GM11168 (cell line): ENCODE measurements at regions not wholly inside any gene's neighbourhood (a gene's known extent, or its start where the extent isn't known, plus 50 kb on each side); places are given as distances from the start of the nearest gene placed in this dataset.

Experiments used
- in situ Hi-C: fragments of 300-500 bp; cut with MboI; formaldehyde crosslinking; loops from one replicate; pipeline ENCODE4 v1.12.0; 2022; ENCODE audit warnings: low sequenced_read_pairs; ENCODE audit not compliant: unreplicated experiment

DNA sequence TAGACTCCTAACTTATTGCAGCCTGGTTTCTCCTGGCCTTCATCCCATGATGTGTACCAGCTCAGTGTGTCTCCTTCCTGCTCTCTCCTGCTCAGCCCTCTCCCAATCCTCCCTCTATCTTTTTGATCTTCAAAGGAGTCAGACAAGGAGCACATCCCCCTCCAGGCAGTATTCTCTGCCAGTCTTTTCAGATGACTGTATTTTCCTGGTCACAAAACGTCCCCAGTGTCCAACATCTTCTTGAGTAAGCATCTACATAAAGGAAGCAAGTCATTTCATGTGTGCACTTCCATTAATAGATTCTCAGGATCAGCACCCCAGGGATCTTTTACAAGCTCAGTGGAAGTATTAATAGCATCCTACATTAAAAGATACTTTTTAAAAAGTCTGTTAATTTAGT lies 148.9 kb upstream of the THBS1 start:
- in situ Hi-C loops, result no loop called here

DNA sequence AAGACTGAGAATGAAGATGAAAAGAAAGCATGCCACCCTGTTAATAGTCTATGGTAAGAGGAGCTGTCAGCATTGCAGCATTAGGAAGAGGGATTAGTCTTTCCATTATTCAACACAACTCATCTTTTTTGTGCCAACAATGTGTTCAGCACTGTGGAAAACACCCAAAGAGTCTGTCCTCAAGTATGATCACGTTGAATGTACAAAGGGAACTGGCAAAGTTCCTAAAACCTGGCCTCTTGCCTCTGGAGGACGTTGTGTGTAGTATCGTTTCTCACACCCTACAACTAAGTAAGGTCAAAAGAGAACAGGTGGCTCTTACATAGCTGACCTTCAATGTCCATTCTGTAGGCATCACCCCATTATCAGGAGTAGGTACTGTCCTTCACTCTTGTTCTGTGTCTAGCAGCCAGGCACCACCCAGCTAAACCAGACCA lies 147.9 kb upstream of the THBS1 start:
- in situ Hi-C loops, result no loop called here

- in situ Hi-C loops, result no loop called here
Observed at GRCh38 chr15:39433376-39433775, 147.5 kb upstream of the THBS1 start.

DNA sequence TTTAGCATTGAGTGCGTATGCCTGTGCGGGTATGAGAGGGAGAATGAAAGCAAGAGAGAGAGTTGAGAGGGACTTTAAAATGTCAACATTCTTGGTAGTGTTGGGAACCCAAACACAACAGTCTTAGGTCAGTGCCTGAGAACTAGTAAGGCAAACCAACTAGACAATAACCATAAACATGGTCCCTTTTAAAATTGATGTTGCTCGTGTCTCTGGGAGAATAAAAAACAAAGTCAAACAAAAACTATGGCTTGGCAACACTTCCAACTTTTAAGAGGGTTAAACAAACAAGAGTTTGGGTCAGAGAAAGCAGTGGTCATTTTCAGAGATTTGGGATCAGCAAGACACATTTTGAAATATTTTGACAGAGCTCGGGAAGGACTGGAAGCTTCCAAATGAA lies 146.7 kb upstream of the THBS1 start:
- in situ Hi-C loops, result no loop called here

GRCh38 chr15:39434751-39435238 lies 146.1 kb upstream of the THBS1 start:
- in situ Hi-C loops, result no loop called here

DNA sequence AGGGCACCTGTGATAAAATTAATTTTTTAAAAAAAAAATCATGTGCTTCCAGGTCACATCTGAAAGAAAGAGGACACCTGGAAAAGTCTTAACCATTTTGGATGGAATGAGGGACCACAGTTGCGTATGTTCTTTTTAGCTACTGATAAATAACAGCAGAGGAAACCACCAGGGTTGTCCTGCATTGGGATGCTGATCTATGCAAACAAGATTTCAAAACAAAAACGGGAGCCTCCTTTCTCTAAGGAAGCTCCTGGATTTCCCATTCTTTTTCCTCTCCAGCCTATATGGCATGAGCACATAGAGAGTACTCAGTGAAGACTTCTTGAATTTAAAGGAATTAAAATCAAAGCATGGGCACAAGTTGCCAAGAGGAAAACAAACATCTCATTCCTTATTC lies 145.6 kb upstream of the THBS1 start:
- in situ Hi-C loops, result no loop called here

GRCh38 chr15:39438260-39438659 lies 142.6 kb upstream of the THBS1 start:
- in situ Hi-C loops, result no loop called here

DNA sequence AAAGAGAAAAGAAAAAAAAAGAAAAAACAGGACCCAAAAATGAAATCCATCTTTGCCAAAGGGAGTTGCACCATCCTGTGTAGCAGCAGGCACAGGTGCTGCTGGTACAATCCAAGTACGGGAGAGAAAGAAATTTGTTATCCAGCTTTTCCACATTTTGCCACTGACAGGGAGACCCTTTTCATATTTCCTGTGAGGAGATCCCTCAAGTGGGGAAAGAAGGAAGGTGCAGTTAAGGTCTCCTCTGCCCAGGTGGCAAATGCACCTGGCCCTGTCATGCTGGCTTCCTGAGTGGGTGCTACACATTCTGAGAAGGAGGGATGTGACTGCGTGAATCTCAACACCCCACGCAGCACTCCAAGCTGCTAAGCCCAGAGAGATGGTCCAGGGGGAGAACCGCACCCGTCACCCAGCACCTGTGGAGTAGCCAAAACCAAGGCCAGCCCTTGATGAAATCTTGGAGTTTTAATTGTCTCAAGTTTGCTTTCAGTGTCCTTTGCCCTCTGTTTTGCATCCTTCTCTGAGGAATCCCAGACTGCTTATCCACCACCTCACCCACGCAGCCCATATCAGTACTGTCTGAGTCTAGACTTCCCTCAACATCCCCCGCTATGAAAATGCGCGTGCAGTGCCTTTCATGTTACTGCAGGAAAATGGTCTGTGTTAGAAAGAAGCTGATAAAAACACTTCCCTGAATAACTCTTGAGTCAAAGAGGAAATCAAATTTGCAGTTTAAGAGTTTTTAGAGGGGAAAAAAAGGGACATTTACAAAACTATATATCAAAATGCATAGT lies 141.9 kb upstream of the THBS1 start:
- in situ Hi-C loops, result no loop called here

- in situ Hi-C loops, result no loop called here
Observed at GRCh38 chr15:39442898-39443297, 138.0 kb upstream of the THBS1 start.

DNA sequence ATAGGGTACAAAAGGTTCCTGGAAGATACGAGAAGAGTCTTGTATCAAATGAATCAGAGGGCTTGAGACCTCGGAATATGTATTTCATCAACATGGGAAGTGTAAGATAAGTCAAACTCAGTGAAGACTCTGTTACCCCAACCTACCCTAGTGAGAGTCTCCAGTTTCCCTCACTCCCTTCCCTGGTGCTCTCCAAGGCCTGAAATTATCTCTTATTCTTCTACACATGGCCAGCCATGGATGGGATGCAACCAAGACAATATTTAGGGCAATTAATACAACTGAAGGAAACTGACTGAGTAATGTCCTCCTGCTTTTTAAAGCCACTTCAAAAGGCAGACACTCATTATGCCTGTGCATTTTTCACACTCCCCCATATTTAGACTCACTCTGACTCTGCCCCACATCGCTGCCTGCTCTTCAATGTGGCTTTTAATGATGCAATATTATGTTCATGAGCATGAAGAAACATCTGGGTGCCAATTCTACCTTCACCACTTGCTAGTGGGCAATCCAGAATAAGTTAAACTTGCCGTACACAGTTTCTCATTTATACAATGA lies 137.1 kb upstream of the THBS1 start:
- in situ Hi-C loops, result no loop called here

DNA sequence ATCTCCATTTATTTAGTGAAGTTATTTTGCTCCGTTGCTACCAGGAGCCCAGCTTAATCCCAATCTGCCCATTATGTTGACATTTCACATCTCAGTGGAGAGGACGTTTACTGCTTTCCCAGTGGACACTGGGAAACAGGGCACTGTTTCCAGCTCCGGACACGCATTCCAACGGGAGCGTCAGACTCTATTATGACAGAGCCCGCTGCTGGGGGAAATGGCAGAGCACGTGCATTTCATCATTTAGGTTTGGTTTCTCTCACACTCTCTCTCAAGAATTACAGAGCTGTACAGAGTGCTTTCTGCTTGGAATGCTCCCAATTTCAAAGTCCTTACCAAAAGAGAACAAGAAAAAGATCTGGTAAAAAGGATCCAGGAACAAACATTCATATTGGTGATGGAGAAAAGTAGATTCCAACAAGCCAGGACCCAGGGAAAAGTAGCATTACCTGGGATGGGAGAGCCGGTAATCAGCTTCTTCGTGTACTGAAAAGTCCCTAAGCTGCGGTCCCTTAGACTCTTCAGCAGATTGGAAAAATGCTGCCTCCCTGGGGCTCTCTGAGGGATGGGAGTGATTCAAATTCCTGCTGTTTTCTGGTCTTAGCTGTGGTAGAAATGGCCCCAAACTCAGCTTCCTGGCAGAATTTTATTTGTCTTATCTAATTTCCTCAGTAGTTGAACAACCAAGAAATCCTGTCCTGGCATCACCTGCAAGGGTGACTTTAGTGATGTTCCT lies 136.0 kb upstream of the THBS1 start:
- in situ Hi-C loops, result no loop called here

- in situ Hi-C loops, result no loop called here
Observed at GRCh38 chr15:39445931-39446330, 134.9 kb upstream of the THBS1 start.

- in situ Hi-C loops, result no loop called here
Observed at GRCh38 chr15:39447346-39447745, 133.5 kb upstream of the THBS1 start.

- in situ Hi-C loops, result no loop called here
Observed at GRCh38 chr15:39447881-39448280, 133.0 kb upstream of the THBS1 start.

- in situ Hi-C loops, result no loop called here
Observed at GRCh38 chr15:39448409-39448808, 132.5 kb upstream of the THBS1 start.

DNA sequence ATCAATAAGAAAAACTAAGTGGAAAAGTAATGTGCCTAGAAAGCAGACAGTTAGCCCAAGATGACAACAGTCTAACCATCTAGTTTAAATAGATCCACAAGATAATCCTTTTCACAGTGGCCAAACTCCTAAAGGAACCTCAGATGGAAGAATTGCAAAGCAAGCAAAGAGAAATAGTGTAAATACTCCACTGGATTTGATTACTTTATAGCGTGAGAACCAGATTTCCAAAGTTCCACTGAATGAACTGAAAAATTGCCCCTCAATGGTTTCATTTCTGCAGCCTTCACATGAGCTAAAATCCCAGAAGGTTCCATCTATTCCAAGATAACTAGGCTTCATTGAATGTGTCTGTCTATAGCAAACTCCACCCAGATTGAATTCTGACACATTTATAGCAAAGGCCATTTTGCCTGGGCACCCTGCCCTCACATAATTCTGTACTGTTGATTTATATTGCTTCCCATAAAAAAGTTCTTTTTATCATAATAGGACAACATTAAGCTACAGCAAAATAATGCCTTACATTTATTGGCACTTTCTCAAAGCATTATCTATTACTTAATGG lies 129.7 kb upstream of the THBS1 start:
- in situ Hi-C loops, result no loop called here

GRCh38 chr15:39451871-39452270 lies 129.0 kb upstream of the THBS1 start:
- in situ Hi-C loops, result no loop called here

GRCh38 chr15:39453620-39454019 lies 127.3 kb upstream of the THBS1 start:
- in situ Hi-C loops, result no loop called here

- in situ Hi-C loops, result no loop called here
Observed at GRCh38 chr15:39454189-39454986, 126.5 kb upstream of the THBS1 start.

GRCh38 chr15:39455471-39455991 lies 125.3 kb upstream of the THBS1 start:
- in situ Hi-C loops, result no loop called here
